Activated T-cell treated with anti-CD3 and anti-CD28 coated beads, Interleukin-2, amount 50 U/mL, for 4 hours (primary cell): ENCODE measurements at regions not wholly inside any gene's neighbourhood (a gene's known extent, or its start where the extent isn't known, plus 50 kb on each side); places are given as distances from the start of the nearest gene placed in this dataset.
"Not testable (repeated sequence)": the region's sequence is repeated elsewhere in the genome, so short reads cannot be mapped to it uniquely, and the experiment has no call there.

Experiments
- ATAC-seq, 2 donors: fragments of 200-7000 bp; cut with Tn5 transposase; one replicate each; pipeline ENCODE4 v1.10.0; 2021
- DNase-seq: peaks from one replicate; pipeline ENCODE4 v3.0.0-alpha.2; 2020
- H3K27me3 Mint-ChIP-seq: one replicate; pipeline ENCODE4 v1.8.0; 2021; ENCODE audit warnings: low read depth, mixed read lengths
- H3K36me3 Mint-ChIP-seq: one replicate; pipeline ENCODE4 v1.8.0; 2022; ENCODE audit warnings: mixed read lengths; ENCODE audit not compliant: insufficient read depth
- H3K4me1 Mint-ChIP-seq: one replicate; pipeline ENCODE4 v1.8.0; 2021; ENCODE audit warnings: low read depth, mixed read lengths
- H3K4me3 Mint-ChIP-seq: one replicate; pipeline ENCODE4 v1.8.0; 2021; ENCODE audit warnings: mild to moderate bottlenecking, moderate library complexity, mixed read lengths
- H3K9me3 Mint-ChIP-seq: one replicate; pipeline ENCODE4 v1.8.0; 2021; ENCODE audit warnings: mixed read lengths

- Mint-ChIP-seq H3K9me3 (peaks cover 8% of the 10 kb centered on the region), H3K4me1 (peaks cover 28% of the 10 kb centered on the region), H3K27me3 (no peaks in the 10 kb centered on the region), H3K4me3 (no peak overlapping the region), H3K36me3 (no peaks in the 10 kb centered on the region)
- DNase-seq: no peak
- ATAC-seq: no peak
These were observed 876.5 kb upstream of the B3GALT2 start for GRCh38 chr1:194062962-194063361.

- no peak for ATAC-seq
- Mint-ChIP-seq H3K9me3 (peaks cover 8% of the 10 kb centered on the region), H3K36me3 (no peaks in the 10 kb centered on the region), H3K4me3 (no peak overlapping the region), H3K4me1 (peaks cover 31% of the 10 kb centered on the region), H3K27me3 (no peaks in the 10 kb centered on the region)
- DNase-seq: no peak
These were observed 876.1 kb upstream of the B3GALT2 start for GRCh38 chr1:194062526-194062925.

- no peaks in the 10 kb centered on the region for H3K36me3 Mint-ChIP-seq
- peaks cover 52% of the 10 kb centered on the region for H3K4me1 Mint-ChIP-seq
- peaks cover 8% of the 10 kb centered on the region for H3K9me3 Mint-ChIP-seq
- no peak for ATAC-seq
- DNase-seq: no peak
- H3K4me3 Mint-ChIP-seq: no peak overlapping the region
- no peaks in the 10 kb centered on the region for H3K27me3 Mint-ChIP-seq
These were observed 874.1 kb upstream of the B3GALT2 start for GRCh38 chr1:194060481-194060880.

GRCh38 chr1:194058268-194058667 is 871.9 kb upstream of the B3GALT2 start:
- not testable (repeated sequence) for ATAC-seq, H3K4me3 Mint-ChIP-seq, H3K9me3 Mint-ChIP-seq, DNase-seq, H3K27me3 Mint-ChIP-seq, H3K36me3 Mint-ChIP-seq
- H3K4me1 Mint-ChIP-seq: peaks cover 70% of the 10 kb centered on the region

- no peak for DNase-seq
- Mint-ChIP-seq H3K9me3 (no peaks in the 10 kb centered on the region), H3K36me3 (no peaks in the 10 kb centered on the region), H3K4me1 (peaks cover 83% of the 10 kb centered on the region), H3K4me3 (no peak overlapping the region), H3K27me3 (no peaks in the 10 kb centered on the region)
- ATAC-seq: peak; percentile 23
These were observed 869.8 kb upstream of the B3GALT2 start for GRCh38 chr1:194056169-194056568.

- H3K4me3 Mint-ChIP-seq: no peak overlapping the region
- DNase-seq (no peak), ATAC-seq (no peak)
- no peaks in the 10 kb centered on the region for H3K9me3 Mint-ChIP-seq
- no peaks in the 10 kb centered on the region for H3K27me3 Mint-ChIP-seq
- H3K4me1 Mint-ChIP-seq: peaks cover 77% of the 10 kb centered on the region
- H3K36me3 Mint-ChIP-seq: no peaks in the 10 kb centered on the region
These were observed 869.1 kb upstream of the B3GALT2 start for GRCh38 chr1:194055536-194055935.

GRCh38 chr1:194052514-194053338 is 866.3 kb upstream of the B3GALT2 start:
- Mint-ChIP-seq H3K4me3 (peak overlapping the region; percentile 40), H3K27me3 (no peaks in the 10 kb centered on the region), H3K9me3 (no peaks in the 10 kb centered on the region), H3K36me3 (peaks cover 1% of the 10 kb centered on the region), H3K4me1 (peaks cover 60% of the 10 kb centered on the region)
- peak in 1 of 2 donors; percentile 51 for ATAC-seq
- DNase-seq: no peak

GRCh38 chr1:194047921-194048320 is 861.5 kb upstream of the B3GALT2 start:
- peaks cover 30% of the 10 kb centered on the region for H3K4me1 Mint-ChIP-seq
- H3K4me3 Mint-ChIP-seq: no peak overlapping the region
- no peaks in the 10 kb centered on the region for H3K27me3 Mint-ChIP-seq
- H3K9me3 Mint-ChIP-seq: peaks cover 4% of the 10 kb centered on the region
- H3K36me3 Mint-ChIP-seq: peaks cover 1% of the 10 kb centered on the region
- DNase-seq (no peak), ATAC-seq (no peak)

- Mint-ChIP-seq H3K9me3 (peaks cover 4% of the 10 kb centered on the region), H3K36me3 (peaks cover 1% of the 10 kb centered on the region), H3K4me3 (no peak overlapping the region), H3K27me3 (no peaks in the 10 kb centered on the region), H3K4me1 (peaks cover 23% of the 10 kb centered on the region)
- DNase-seq: no peak
- no peak for ATAC-seq
These were observed 860.8 kb upstream of the B3GALT2 start for GRCh38 chr1:194047206-194047605.

- Mint-ChIP-seq H3K4me1 (peaks cover 17% of the 10 kb centered on the region), H3K27me3 (no peaks in the 10 kb centered on the region), H3K36me3 (peaks cover 1% of the 10 kb centered on the region), H3K9me3 (peaks cover 4% of the 10 kb centered on the region), H3K4me3 (no peak overlapping the region)
- DNase-seq: no peak
- ATAC-seq: no peak
These were observed 859.0 kb upstream of the B3GALT2 start for GRCh38 chr1:194045416-194045815.

GRCh38 chr1:194044892-194045291 is 858.5 kb upstream of the B3GALT2 start:
- ATAC-seq (no peak), DNase-seq (no peak)
- Mint-ChIP-seq H3K36me3 (no peaks in the 10 kb centered on the region), H3K27me3 (no peaks in the 10 kb centered on the region), H3K4me1 (peaks cover 19% of the 10 kb centered on the region), H3K9me3 (peaks cover 4% of the 10 kb centered on the region), H3K4me3 (no peak overlapping the region)

- no peak overlapping the region for H3K4me3 Mint-ChIP-seq
- H3K4me1 Mint-ChIP-seq: peaks cover 21% of the 10 kb centered on the region
- DNase-seq (no peak), ATAC-seq (peak in 1 of 2 donors; percentile 28)
- no peaks in the 10 kb centered on the region for H3K27me3 Mint-ChIP-seq
- H3K9me3 Mint-ChIP-seq: peaks cover 4% of the 10 kb centered on the region
- no peaks in the 10 kb centered on the region for H3K36me3 Mint-ChIP-seq
These were observed 857.8 kb upstream of the B3GALT2 start for GRCh38 chr1:194043984-194044755.

- Mint-ChIP-seq H3K36me3 (no peaks in the 10 kb centered on the region), H3K4me3 (no peak overlapping the region), H3K27me3 (no peaks in the 10 kb centered on the region), H3K9me3 (peaks cover 4% of the 10 kb centered on the region), H3K4me1 (peaks cover 24% of the 10 kb centered on the region)
- DNase-seq (no peak), ATAC-seq (no peak)
These were observed 856.3 kb upstream of the B3GALT2 start for GRCh38 chr1:194042736-194043135.

- peaks cover 20% of the 10 kb centered on the region for H3K4me1 Mint-ChIP-seq
- H3K4me3 Mint-ChIP-seq: no peak overlapping the region
- peaks cover 4% of the 10 kb centered on the region for H3K9me3 Mint-ChIP-seq
- DNase-seq (no peak), ATAC-seq (no peak)
- H3K36me3 Mint-ChIP-seq: no peaks in the 10 kb centered on the region
- H3K27me3 Mint-ChIP-seq: no peaks in the 10 kb centered on the region
These were observed 854.1 kb upstream of the B3GALT2 start for GRCh38 chr1:194040496-194040895.

GRCh38 chr1:194039578-194039977 is 853.2 kb upstream of the B3GALT2 start:
- H3K9me3 Mint-ChIP-seq: peaks cover 6% of the 10 kb centered on the region
- peak overlapping the region; percentile 17 for H3K4me3 Mint-ChIP-seq
- H3K4me1 Mint-ChIP-seq: peaks cover 14% of the 10 kb centered on the region
- ATAC-seq (no peak), DNase-seq (no peak)
- no peaks in the 10 kb centered on the region for H3K36me3 Mint-ChIP-seq
- H3K27me3 Mint-ChIP-seq: no peaks in the 10 kb centered on the region
